Vagina (tissue), 2 donors: ENCODE measurements at regions not wholly inside any gene's neighbourhood (a gene's known extent, or its start where the extent isn't known, plus 50 kb on each side); places are given as distances from the start of the nearest gene placed in this dataset.

Experiments used
- DNase-seq, 2 donors: peaks; one replicate each; pipeline ENCODE4 v3.0.0-alpha.2; 2017; ENCODE audit errors: extremely low spot score in 2 of 2
- H3K27ac ChIP-seq: fragments of 200-600 bp; sonication (generic); one replicate; pipeline ENCODE4 v1.5.1; 2019
- H3K27me3 ChIP-seq: fragments of 200-600 bp; sonication (generic); one replicate; pipeline ENCODE4 v1.5.1; 2019
- H3K36me3 ChIP-seq, 2 donors: fragments of 200-600 bp; sonication (generic); one replicate each; pipeline ENCODE4 v1.5.1; 2017 to 2019
- H3K4me1 ChIP-seq: fragments of 200-600 bp; sonication (generic); one replicate; pipeline ENCODE4 v1.5.1; 2019
- H3K4me3 ChIP-seq, 2 donors: fragments of 200-600 bp; sonication (generic); 1 replicate in 1 of 2; 2 replicates in 1 of 2; pipeline ENCODE4 v1.5.1; 2016 to 2019
- H3K9me3 ChIP-seq: fragments of 200-600 bp; sonication (generic); one replicate; pipeline ENCODE4 v1.5.1; 2019
- CTCF ChIP-seq, 3 experiments: fragments of 450-650 bp in 2 of 3; fragments of 200-600 bp in 1 of 3; sonication (generic) in 1 of 3; IDR thresholded peaks; one replicate each; pipeline ENCODE4 v1.5.1; 2017 to 2019; ENCODE audit warnings: antibody characterized with exemption in 3 of 3, mild to moderate bottlenecking in 2 of 3, moderate library complexity in 2 of 3
- POLR2A ChIP-seq, 2 donors: fragments of 450-650 bp; IDR thresholded peaks; one replicate each; pipeline ENCODE4 v1.6.1; 2017; ENCODE audit warnings: antibody characterized with exemption in 2 of 2, mild to moderate bottlenecking in 2 of 2, moderate library complexity in 2 of 2
- POLR2AphosphoS5 ChIP-seq, 2 donors: sonication (generic); formaldehyde crosslinking; IDR thresholded peaks; one replicate each; pipeline ENCODE4 v1.9.0; 2017; ENCODE audit warnings: antibody characterized with exemption in 2 of 2, mild to moderate bottlenecking in 2 of 2, low read depth in 1 of 2; ENCODE audit not compliant: insufficient read depth in 1 of 2
- intact Hi-C: fragments of 100-400 bp; cut with DNase I; formaldehyde crosslinking; loops from one replicate; pipeline ENCODE4 v1.15.1; 2023

- Histone ChIP-seq H3K36me3 (no peaks in the 10 kb centered on the region), H3K4me1 (no peaks in the 10 kb centered on the region), H3K27ac (no peak overlapping the region), H3K4me3 (no peak overlapping the region), H3K27me3 (no peaks in the 10 kb centered on the region), H3K9me3 (peaks cover 5% of the 10 kb centered on the region)
- intact Hi-C loops, result no loop called here
- DNase-seq, result no peak
- no peak for TF ChIP-seq CTCF (IDR thresholded peaks at IDR 0.05)
- no peak for TF ChIP-seq POLR2AphosphoS5 (IDR thresholded peaks at IDR 0.05; ENCODE audit: insufficient read depth in 1 of 2, low read depth in 1 of 2)
- TF ChIP-seq POLR2A (IDR thresholded peaks at IDR 0.05), result no peak
Observed at GRCh38 chr5:126263591-126264184, 159.5 kb upstream of the GRAMD2B start.

GRCh38 chr5:126265917-126266316, 157.3 kb upstream of the GRAMD2B start:
- Histone ChIP-seq H3K27ac (no peak overlapping the region), H3K27me3 (no peaks in the 10 kb centered on the region), H3K9me3 (peaks cover 5% of the 10 kb centered on the region), H3K4me3 (no peak overlapping the region), H3K36me3 (no peaks in the 10 kb centered on the region), H3K4me1 (no peaks in the 10 kb centered on the region)
- no peak for TF ChIP-seq POLR2A (IDR thresholded peaks at IDR 0.05)
- TF ChIP-seq CTCF (IDR thresholded peaks at IDR 0.05), result no peak
- TF ChIP-seq POLR2AphosphoS5 (IDR thresholded peaks at IDR 0.05; ENCODE audit: insufficient read depth in 1 of 2, low read depth in 1 of 2), result no peak
- intact Hi-C loops, result no loop called here
- no peak for DNase-seq

GRCh38 chr5:126267438-126267837, 155.8 kb upstream of the GRAMD2B start:
- no peak for TF ChIP-seq POLR2A (IDR thresholded peaks at IDR 0.05)
- TF ChIP-seq POLR2AphosphoS5 (IDR thresholded peaks at IDR 0.05; ENCODE audit: insufficient read depth in 1 of 2, low read depth in 1 of 2), result no peak
- TF ChIP-seq CTCF (IDR thresholded peaks at IDR 0.05), result no peak

GRCh38 chr5:126268697-126269315, 154.4 kb upstream of the GRAMD2B start:
- TF ChIP-seq POLR2AphosphoS5 (IDR thresholded peaks at IDR 0.05; ENCODE audit: insufficient read depth in 1 of 2, low read depth in 1 of 2), result no peak
- TF ChIP-seq POLR2A (IDR thresholded peaks at IDR 0.05), result no peak
- TF ChIP-seq CTCF (IDR thresholded peaks at IDR 0.05), result no peak
- H3K27ac ChIP-seq, result no peak overlapping the region
- H3K36me3 ChIP-seq, result no peaks in the 10 kb centered on the region
- no peak overlapping the region for H3K4me3 ChIP-seq
- H3K27me3 ChIP-seq, result no peaks in the 10 kb centered on the region
- no peaks in the 10 kb centered on the region for H3K9me3 ChIP-seq
- intact Hi-C loops, result no loop called here
- H3K4me1 ChIP-seq, result no peaks in the 10 kb centered on the region
- no peak for DNase-seq

More at GRCh38 chr5:126267438-126267837, 155.8 kb upstream of the GRAMD2B start:
- no peaks in the 10 kb centered on the region for H3K4me1 ChIP-seq
- H3K27ac ChIP-seq, result no peak overlapping the region
- no peaks in the 10 kb centered on the region for H3K36me3 ChIP-seq
- DNase-seq, result no peak
- intact Hi-C loops, result no loop called here
- no peak overlapping the region for H3K4me3 ChIP-seq
- H3K27me3 ChIP-seq, result no peaks in the 10 kb centered on the region
- H3K9me3 ChIP-seq, result peaks cover 2% of the 10 kb centered on the region

- Histone ChIP-seq H3K27ac (no peak overlapping the region), H3K9me3 (no peaks in the 10 kb centered on the region), H3K4me1 (no peaks in the 10 kb centered on the region), H3K4me3 (no peak overlapping the region), H3K27me3 (no peaks in the 10 kb centered on the region), H3K36me3 (no peaks in the 10 kb centered on the region)
- no peak for DNase-seq
- TF ChIP-seq CTCF (IDR thresholded peaks at IDR 0.05) (no peak), POLR2AphosphoS5 (IDR thresholded peaks at IDR 0.05; ENCODE audit: insufficient read depth in 1 of 2, low read depth in 1 of 2) (no peak), POLR2A (IDR thresholded peaks at IDR 0.05) (no peak)
- intact Hi-C loops, result no loop called here
Observed at GRCh38 chr5:126269511-126269910, 153.7 kb upstream of the GRAMD2B start.
